Mucosa of descending colon (tissue), 3 donors: ENCODE measurements at regions not wholly inside any gene's neighbourhood (a gene's known extent, or its start where the extent isn't known, plus 50 kb on each side); places are given as distances from the start of the nearest gene placed in this dataset.

Experiments
- ATAC-seq: fragments of 200-7000 bp; cut with Tn5 transposase; one replicate; pipeline ENCODE4 v1.9.1; 2020; ENCODE audit warnings: mild to moderate bottlenecking, moderate library complexity
- DNase-seq, 3 donors: peaks; one replicate each; pipeline ENCODE4 v3.0.0-alpha.2; 2020
- H3K36me3 ChIP-seq: fragments of 200-600 bp; one replicate; pipeline ENCODE4 v1.8.0; 2021; ENCODE audit warnings: low read depth, mild to moderate bottlenecking
- H3K4me1 ChIP-seq: fragments of 200-600 bp; one replicate; pipeline ENCODE4 v1.8.0; 2021; ENCODE audit warnings: low read depth, mild to moderate bottlenecking
- H3K4me3 ChIP-seq: fragments of 200-600 bp; one replicate; pipeline ENCODE4 v1.8.0; 2021; ENCODE audit warnings: mild to moderate bottlenecking
- H3K9me3 ChIP-seq: fragments of 200-600 bp; one replicate; pipeline ENCODE4 v1.8.0; 2021; ENCODE audit warnings: mild to moderate bottlenecking
- intact Hi-C, 2 donors: fragments of 100-400 bp; cut with DNase I in 1 of 2; cut with micrococcal nuclease in 1 of 2; formaldehyde crosslinking; loops; one replicate each; pipeline versions ENCODE4 v1.11.0 to v1.11.1; 2022; cut with DNase I, micrococcal nuclease
- TF ChIP-seq, protein P1 (sequence below): fragments of 200-600 bp; IDR thresholded peaks from one replicate; pipeline ENCODE4 v1.8.0; 2022; ENCODE audit warnings: antibody characterized with exemption, mild to moderate bottlenecking
- donor health status: DM: no; HTN: no; CAD: no; lungs with moderate emphysema.
- donor health status: DM: no; HTN: no; CAD: no.
- donor health status: DM: no; HTN: yes; CAD: no.

DNA sequence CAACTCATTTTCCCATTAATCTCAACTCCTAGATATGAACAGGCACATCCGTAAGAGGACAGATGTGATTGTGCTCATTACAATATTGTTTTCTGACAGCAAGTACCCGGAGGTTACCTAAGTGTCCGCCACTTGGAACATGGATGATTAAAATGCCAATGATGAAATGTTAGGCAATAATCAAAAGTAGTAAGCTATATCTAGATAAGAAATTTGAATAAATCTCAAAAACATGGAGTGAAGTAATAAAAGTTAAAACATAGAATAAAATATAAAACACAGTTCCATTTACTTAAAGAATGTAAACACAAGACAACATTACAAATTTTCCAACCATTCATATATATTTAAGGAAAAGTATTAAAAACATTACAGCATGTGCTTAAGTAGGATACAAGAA is 59.2 kb upstream of the LY86 start:
- ATAC-seq (no peak), DNase-seq (no peak)
- Histone ChIP-seq H3K4me1 (no peaks in the 10 kb centered on the region), H3K4me3 (no peak overlapping the region), H3K9me3 (no peaks in the 10 kb centered on the region), H3K36me3 (no peaks in the 10 kb centered on the region)
- TF ChIP-seq, protein P1, sequence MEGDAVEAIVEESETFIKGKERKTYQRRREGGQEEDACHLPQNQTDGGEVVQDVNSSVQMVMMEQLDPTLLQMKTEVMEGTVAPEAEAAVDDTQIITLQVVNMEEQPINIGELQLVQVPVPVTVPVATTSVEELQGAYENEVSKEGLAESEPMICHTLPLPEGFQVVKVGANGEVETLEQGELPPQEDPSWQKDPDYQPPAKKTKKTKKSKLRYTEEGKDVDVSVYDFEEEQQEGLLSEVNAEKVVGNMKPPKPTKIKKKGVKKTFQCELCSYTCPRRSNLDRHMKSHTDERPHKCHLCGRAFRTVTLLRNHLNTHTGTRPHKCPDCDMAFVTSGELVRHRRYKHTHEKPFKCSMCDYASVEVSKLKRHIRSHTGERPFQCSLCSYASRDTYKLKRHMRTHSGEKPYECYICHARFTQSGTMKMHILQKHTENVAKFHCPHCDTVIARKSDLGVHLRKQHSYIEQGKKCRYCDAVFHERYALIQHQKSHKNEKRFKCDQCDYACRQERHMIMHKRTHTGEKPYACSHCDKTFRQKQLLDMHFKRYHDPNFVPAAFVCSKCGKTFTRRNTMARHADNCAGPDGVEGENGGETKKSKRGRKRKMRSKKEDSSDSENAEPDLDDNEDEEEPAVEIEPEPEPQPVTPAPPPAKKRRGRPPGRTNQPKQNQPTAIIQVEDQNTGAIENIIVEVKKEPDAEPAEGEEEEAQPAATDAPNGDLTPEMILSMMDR = no peak
- intact Hi-C loops = no loop called here

DNA sequence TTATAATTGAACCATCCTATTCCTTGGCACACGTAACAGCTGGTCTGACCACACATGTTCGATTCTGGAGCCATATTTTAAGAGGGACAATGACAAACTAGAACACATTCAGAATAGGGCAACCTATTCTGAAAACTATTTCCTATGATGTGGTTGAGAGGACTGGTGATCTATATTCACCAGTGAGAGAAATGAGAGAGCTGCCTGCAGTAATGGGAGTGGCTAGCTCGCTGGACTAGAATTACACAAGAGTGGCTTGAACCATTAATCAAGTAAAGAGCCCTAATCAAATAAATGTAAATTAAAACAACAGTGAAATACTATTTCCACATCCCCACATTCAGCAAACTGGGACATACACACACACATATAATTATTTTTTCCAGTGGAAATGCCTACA is 55.3 kb upstream of the LY86 start:
- no peak for DNase-seq
- intact Hi-C loops = no loop called here
- H3K4me1 ChIP-seq = no peaks in the 10 kb centered on the region
- no peaks in the 10 kb centered on the region for H3K36me3 ChIP-seq
- TF ChIP-seq, protein P1 = no peak
- no peak for ATAC-seq
- H3K4me3 ChIP-seq = no peak overlapping the region
- H3K9me3 ChIP-seq = no peaks in the 10 kb centered on the region

DNA sequence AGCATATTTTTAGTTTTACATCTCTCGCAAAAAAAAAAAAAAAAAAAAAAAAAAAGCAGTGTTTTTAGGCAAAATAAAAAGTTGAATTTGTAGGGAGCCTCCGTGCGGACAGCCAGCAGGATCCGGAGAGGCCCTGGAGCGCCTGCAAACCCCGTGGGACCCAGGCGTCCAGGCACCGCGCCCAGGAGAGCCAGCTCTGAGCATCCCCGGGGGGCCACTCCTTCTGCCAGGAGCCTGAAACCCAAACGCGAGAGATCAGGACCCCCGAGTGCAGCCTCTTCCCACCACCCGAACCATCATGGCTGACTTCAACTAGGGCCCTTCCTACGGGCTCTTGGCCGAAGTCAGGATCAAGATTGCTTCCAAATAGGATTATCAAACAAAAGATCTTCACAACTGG is 54.1 kb upstream of the LY86 start:
- Histone ChIP-seq H3K9me3 (no peaks in the 10 kb centered on the region), H3K4me3 (no peak overlapping the region), H3K36me3 (no peaks in the 10 kb centered on the region), H3K4me1 (no peaks in the 10 kb centered on the region)
- TF ChIP-seq, protein P1 = no peak
- DNase-seq (no peak), ATAC-seq (no peak)
- intact Hi-C loops = no loop called here

GRCh38 chr6:6537488-6538260 is 50.8 kb upstream of the LY86 start:
- TF ChIP-seq, protein P1 = no peak

GRCh38 chr6:6538261-6538660 is 50.3 kb upstream of the LY86 start:
- Histone ChIP-seq H3K9me3 (peaks cover 2% of the 10 kb centered on the region), H3K4me1 (no peaks in the 10 kb centered on the region), H3K36me3 (no peaks in the 10 kb centered on the region), H3K4me3 (no peak overlapping the region)
- intact Hi-C loops = no loop called here
- peak in 1 of 3 donors; percentile 14 for DNase-seq
- TF ChIP-seq, protein P1 = no peak
- peak; percentile 9 for ATAC-seq

More at GRCh38 chr6:6537488-6538260, 50.8 kb upstream of the LY86 start:
- Histone ChIP-seq H3K4me3 (no peak overlapping the region), H3K36me3 (no peaks in the 10 kb centered on the region), H3K4me1 (no peaks in the 10 kb centered on the region), H3K9me3 (peaks cover 2% of the 10 kb centered on the region)
- DNase-seq = no peak
- no peak for ATAC-seq
- intact Hi-C loops = no loop called here
